AG10803 (cell line): ENCODE measurements at regions not wholly inside any gene's neighbourhood (a gene's known extent, or its start where the extent isn't known, plus 50 kb on each side); places are given as distances from the start of the nearest gene placed in this dataset.

Source experiments
- DNase-seq: peaks from one replicate; pipeline ENCODE4 v3.0.0; 2010; ENCODE audit warnings: low read depth
- H3K4me3 ChIP-seq: 2 replicates; pipeline ENCODE4 v1.5.1; 2011; ENCODE audit warnings: mild to moderate bottlenecking, low read length, control low read depth
- TF ChIP-seq, protein P1 (sequence below): conservative IDR thresholded peaks from 2 replicates; pipeline ENCODE4 v1.5.1; 2011; ENCODE audit warnings: mild to moderate bottlenecking, low read length, control low read depth, inconsistent platforms

DNA sequence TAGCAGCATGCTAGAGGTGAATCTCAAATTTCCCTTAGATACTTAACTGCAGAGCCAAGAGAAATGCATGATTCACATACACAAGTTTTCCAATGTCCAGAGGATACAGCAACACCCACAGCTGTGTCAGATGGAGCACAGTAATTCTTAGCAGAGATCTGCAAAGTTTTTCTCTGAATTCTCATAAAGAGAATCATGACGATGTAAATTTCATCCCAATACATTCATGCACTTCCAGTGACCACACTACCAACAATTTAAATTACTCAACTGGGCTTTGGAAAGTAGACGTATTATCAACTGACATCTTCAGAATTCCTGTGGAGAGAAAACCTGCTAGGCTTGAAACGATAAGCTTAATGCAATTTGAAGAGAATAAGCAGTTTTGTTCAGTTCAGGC is 378.8 kb upstream of the TLE4 start:
- peak; percentile 82 for DNase-seq
- H3K4me3 ChIP-seq, result no peak overlapping the region
- TF ChIP-seq, protein P1, sequence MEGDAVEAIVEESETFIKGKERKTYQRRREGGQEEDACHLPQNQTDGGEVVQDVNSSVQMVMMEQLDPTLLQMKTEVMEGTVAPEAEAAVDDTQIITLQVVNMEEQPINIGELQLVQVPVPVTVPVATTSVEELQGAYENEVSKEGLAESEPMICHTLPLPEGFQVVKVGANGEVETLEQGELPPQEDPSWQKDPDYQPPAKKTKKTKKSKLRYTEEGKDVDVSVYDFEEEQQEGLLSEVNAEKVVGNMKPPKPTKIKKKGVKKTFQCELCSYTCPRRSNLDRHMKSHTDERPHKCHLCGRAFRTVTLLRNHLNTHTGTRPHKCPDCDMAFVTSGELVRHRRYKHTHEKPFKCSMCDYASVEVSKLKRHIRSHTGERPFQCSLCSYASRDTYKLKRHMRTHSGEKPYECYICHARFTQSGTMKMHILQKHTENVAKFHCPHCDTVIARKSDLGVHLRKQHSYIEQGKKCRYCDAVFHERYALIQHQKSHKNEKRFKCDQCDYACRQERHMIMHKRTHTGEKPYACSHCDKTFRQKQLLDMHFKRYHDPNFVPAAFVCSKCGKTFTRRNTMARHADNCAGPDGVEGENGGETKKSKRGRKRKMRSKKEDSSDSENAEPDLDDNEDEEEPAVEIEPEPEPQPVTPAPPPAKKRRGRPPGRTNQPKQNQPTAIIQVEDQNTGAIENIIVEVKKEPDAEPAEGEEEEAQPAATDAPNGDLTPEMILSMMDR, result no peak

DNA sequence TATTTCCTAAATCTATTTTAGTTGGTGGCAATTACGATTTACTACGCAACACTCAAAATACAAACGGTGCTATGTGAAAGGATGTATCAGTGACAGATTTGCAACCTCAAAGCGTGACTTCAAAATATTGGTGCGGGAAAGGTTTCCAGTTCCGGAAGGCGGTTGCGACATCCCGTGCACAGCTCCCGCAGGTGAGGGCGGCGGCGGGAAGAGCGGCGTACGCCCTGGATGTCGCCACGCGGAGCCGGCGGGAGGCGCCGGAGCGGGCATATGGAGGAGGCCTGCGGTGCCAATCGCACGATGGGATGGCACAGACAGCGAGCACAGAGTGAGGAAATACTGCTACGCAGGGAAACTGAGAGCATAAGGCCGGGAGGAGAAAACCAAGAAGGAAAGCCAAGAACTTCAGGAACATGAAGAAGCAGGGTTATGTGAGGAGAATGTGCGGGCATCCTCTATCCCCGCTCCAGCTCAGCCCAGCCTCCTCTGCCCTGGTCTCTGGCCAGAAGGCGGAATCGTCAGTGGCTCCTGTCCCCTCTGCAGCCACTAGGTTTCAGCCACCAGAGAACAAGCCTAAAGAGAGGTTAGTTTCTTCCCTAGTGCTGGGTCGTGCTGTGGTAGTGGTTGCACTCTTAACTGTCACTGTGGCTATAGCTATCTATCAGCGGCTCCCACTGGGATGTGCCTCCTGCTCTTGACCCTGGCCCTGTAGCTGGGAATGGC is 378.1 kb upstream of the TLE4 start:
- TF ChIP-seq, protein P1, result no peak
- H3K4me3 ChIP-seq, result no peak overlapping the region
- DNase-seq, result no peak

DNA sequence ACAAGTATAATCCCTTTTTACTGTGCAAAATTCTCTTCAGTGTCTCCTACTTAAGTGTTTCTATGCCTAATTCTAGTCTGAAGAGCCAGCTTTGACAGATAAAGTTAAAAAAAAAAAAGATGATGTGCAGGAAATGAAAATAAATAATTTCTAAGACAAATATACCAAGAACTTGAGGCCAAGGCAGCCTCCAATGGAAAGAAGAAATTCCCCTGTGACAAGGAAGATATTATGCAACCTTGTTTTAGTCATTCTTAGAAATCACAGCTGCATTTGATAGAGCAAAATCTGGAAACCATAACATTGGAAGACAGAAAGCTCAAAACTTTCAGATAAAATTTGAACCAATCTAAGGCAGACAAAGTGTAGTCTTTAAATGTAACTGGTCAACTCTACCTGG is 375.9 kb upstream of the TLE4 start:
- DNase-seq, result peak; percentile 86
- TF ChIP-seq, protein P1, result no peak
- no peak overlapping the region for H3K4me3 ChIP-seq

DNA sequence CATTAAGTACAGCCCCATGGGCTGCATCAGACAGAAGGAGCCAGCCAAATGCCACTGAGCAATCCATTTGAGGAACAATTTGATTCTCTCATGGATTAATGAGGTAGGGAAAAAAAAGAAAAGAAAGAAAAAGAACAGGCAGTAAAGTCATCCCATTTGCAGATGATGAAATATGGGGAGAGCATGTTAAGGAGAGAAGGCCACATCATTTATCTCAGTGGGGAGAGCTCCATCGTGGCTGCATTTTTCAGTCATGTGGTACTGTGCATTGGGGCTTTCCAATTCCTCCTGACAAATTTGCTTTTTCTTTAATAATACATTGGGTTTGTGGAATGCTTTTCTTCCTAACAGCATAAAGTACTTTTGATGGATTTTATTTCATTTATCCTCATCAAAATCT is 375.2 kb upstream of the TLE4 start:
- peak; percentile 85 for DNase-seq
- no peak overlapping the region for H3K4me3 ChIP-seq
- TF ChIP-seq, protein P1, result no peak

DNA sequence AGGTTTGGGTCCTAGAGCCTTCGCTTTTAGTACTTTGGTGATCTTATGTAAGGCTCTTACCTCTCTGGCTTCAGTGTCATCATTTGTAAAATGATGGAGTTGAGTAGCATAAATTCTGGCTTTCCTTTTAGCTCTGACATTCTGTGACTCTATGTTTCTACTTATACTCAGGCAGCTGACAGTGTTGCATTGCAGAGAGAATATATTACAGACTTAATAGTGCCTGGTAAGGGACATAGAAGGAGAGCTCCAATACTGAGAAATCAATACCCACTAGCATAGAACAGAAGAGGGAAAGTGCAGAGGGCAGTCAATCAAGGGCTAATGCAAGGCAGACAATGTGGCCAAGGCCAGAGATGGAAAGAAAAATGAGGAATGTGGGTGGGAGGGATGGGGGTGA is 371.4 kb upstream of the TLE4 start:
- no peak for DNase-seq
- TF ChIP-seq, protein P1, result no peak

DNA sequence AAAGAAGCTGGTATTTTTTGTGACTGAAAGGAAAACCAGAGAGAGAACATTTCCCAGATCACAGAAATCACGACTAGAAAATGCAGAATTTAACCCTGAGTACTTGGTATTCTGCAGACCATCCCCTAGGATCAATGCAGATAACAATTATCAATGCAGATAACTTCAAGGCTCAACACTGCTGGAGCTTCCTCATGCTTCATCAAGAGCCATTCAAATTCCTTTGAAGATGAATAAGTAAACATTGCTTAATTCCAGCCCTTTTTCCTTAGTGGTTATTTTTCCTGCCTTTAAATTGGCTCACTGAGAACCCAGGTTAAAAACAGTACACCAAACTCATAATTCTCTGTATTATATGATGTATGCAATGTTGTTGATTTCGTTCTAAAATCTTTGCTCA is 370.1 kb upstream of the TLE4 start:
- DNase-seq, result peak; percentile 15
- no peak overlapping the region for H3K4me3 ChIP-seq
- TF ChIP-seq, protein P1, result no peak

More for the DNA sequence above, 371.4 kb upstream of the TLE4 start:
- no peak overlapping the region for H3K4me3 ChIP-seq

DNA sequence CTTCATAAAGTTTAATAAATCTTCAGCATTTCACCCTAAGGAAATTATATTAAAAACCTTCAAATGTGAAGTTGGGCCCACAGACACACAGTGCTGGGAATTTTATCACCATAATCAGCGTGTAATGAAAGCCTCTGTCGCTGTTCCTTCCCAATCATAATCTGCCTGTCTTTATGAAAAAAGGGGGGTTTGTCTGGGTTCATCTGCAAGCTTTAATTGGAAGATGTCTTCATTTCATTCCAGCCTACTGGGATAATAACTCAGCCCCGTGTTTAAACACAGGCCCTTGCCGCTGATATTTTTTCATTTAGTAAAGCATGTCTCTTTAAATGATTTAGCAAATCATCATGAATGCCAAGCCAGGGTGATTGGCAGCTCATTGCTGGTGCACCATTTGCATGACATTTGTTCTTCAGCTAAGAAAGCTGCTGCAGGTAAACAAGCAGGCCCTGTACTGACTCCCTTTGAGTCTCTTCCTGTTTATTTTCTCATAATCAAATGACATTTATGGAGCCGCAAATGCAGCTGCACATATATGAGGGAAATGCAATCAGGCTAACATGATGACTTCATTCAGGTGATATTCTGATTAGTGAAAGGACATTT is 362.9 kb upstream of the TLE4 start:
- no peak overlapping the region for H3K4me3 ChIP-seq
- TF ChIP-seq, protein P1, result no peak
- no peak for DNase-seq
